Karpas-422 (cell line): ENCODE measurements at regions not wholly inside any gene's neighbourhood (a gene's known extent, or its start where the extent isn't known, plus 50 kb on each side); places are given as distances from the start of the nearest gene placed in this dataset.

Experiments
- DNase-seq: peaks from one replicate; pipeline ENCODE4 v3.0.0-alpha.2; 2015
- H2AFZ ChIP-seq: fragments of 200-600 bp; sonication (generic); 2 replicates; pipeline ENCODE4 v1.6.1; 2014; ENCODE audit warnings: antibody characterized with exemption, low read length, mixed read lengths
- H3K27ac ChIP-seq: fragments of 200-600 bp; sonication (generic); 2 replicates; pipeline ENCODE4 v1.5.1; 2014; ENCODE audit warnings: mild to moderate bottlenecking, low read length, moderate library complexity
- H3K27me3 ChIP-seq: fragments of 200-600 bp; sonication (generic); 2 replicates; pipeline ENCODE4 v1.6.1; 2014; ENCODE audit warnings: low read length, mixed read lengths
- H3K36me3 ChIP-seq: fragments of 200-600 bp; sonication (generic); 2 replicates; pipeline ENCODE4 v1.6.1; 2014; ENCODE audit warnings: low read length, mixed read lengths; ENCODE audit not compliant: insufficient read depth
- H3K4me1 ChIP-seq: fragments of 200-600 bp; sonication (generic); 2 replicates; pipeline ENCODE4 v1.6.1; 2014; ENCODE audit warnings: mild to moderate bottlenecking, low read length, mixed read lengths
- H3K4me2 ChIP-seq: fragments of 200-600 bp; sonication (generic); 2 replicates; pipeline ENCODE4 v1.6.1; 2014; ENCODE audit warnings: low read length, low read depth, mild to moderate bottlenecking; ENCODE audit not compliant: poor library complexity, severe bottlenecking
- H3K4me3 ChIP-seq: fragments of 200-600 bp; sonication (generic); 2 replicates; pipeline ENCODE4 v1.5.1; 2014; ENCODE audit warnings: mild to moderate bottlenecking, antibody characterized with exemption, low read length, mixed read lengths
- H3K79me2 ChIP-seq: fragments of 200-600 bp; sonication (generic); 2 replicates; pipeline ENCODE4 v1.6.1; 2014; ENCODE audit warnings: mild to moderate bottlenecking, low read length, mixed read lengths
- H3K9ac ChIP-seq: fragments of 200-600 bp; sonication (generic); 2 replicates; pipeline ENCODE4 v1.6.0; 2014; ENCODE audit warnings: low read length
- H3K9me2 ChIP-seq: fragments of 200-600 bp; sonication (generic), shearing (Covaris generic); replicated peaks from 2 replicates; pipeline ENCODE4 v1.6.0; 2014; ENCODE audit warnings: mild to moderate bottlenecking, low read length, moderate library complexity; ENCODE audit not compliant: insufficient read depth
- H3K9me3 ChIP-seq: fragments of 300-700, 200-600 bp; sonication (generic); 2 replicates; pipeline ENCODE4 v1.6.1; 2014; ENCODE audit warnings: low read length, mixed read lengths
- H4K20me1 ChIP-seq: fragments of 200-600 bp; sonication (generic); 2 replicates; pipeline ENCODE4 v1.6.1; 2014; ENCODE audit warnings: mild to moderate bottlenecking, antibody characterized with exemption, low read length, low read depth; ENCODE audit not compliant: insufficient read depth

GRCh38 chr14:104442631-104443390 is 136.8 kb upstream of the C14orf180 start:
- no peak overlapping the region for H3K4me3 ChIP-seq
- no peak overlapping the region for H3K9ac ChIP-seq
- H3K9me3 ChIP-seq, result no peaks in the 10 kb centered on the region
- DNase-seq, result no peak
- no peak overlapping the region for H3K27ac ChIP-seq
- no peak overlapping the region for H3K4me2 ChIP-seq
- H2AFZ ChIP-seq, result no peak overlapping the region
- H3K9me2 ChIP-seq, result no peaks in the 10 kb centered on the region
- H3K36me3 ChIP-seq, result no peaks in the 10 kb centered on the region
- H3K79me2 ChIP-seq, result no peaks in the 10 kb centered on the region
- H3K27me3 ChIP-seq, result no peaks in the 10 kb centered on the region; the same call in 1 of the 2 replicates
- peaks cover 13% of the 10 kb centered on the region for H3K4me1 ChIP-seq
- no peaks in the 10 kb centered on the region for H4K20me1 ChIP-seq

DNA sequence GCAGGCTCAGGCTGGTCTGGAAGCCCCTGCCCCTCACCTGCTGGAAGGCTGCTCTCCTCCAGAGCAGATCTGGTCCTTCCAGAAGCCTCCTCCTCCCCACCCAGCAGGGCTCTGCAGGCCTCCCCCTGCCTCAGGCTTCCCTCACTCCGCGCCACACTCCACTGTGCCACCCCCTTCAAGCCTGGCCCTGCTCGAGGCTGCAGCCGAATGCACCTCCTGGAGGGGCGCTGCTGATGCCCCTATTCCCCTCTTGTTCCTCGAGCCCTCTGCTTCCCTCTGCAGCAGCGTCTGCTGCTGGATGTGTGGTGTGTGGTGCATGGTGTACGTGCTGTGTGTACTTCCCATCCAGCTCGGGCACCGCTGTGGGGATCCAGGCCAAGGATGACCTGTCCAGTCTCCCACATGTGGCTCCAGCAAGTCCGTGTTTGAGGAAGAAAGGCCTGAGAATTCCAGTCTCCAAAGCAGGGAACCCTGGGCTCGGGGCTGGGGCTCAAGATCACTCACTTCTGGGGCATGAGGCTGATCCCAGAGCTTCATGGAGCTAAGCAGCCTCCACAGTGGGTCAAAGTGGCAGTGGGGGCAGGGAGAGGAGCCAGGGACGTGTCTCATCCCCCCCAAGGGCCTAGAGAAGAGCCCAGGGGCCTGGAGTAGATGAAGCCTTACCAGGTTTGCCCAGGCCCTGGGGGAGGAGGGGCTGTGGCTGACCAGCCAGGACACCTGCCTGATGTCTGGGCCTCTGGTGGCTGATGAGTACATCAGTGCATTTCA is 136.0 kb upstream of the C14orf180 start:
- no peaks in the 10 kb centered on the region; the same call in 1 of the 2 replicates for H3K27me3 ChIP-seq
- H3K9ac ChIP-seq, result no peak overlapping the region
- peaks cover 13% of the 10 kb centered on the region for H3K4me1 ChIP-seq
- DNase-seq, result peak; percentile 82
- no peaks in the 10 kb centered on the region for H3K79me2 ChIP-seq
- no peak overlapping the region for H3K4me3 ChIP-seq
- H3K27ac ChIP-seq, result no peak overlapping the region
- H3K4me2 ChIP-seq, result no peak overlapping the region
- no peaks in the 10 kb centered on the region for H3K9me3 ChIP-seq
- H3K9me2 ChIP-seq, result no peaks in the 10 kb centered on the region
- no peaks in the 10 kb centered on the region for H3K36me3 ChIP-seq
- H4K20me1 ChIP-seq, result no peaks in the 10 kb centered on the region
- no peak overlapping the region for H2AFZ ChIP-seq

DNA sequence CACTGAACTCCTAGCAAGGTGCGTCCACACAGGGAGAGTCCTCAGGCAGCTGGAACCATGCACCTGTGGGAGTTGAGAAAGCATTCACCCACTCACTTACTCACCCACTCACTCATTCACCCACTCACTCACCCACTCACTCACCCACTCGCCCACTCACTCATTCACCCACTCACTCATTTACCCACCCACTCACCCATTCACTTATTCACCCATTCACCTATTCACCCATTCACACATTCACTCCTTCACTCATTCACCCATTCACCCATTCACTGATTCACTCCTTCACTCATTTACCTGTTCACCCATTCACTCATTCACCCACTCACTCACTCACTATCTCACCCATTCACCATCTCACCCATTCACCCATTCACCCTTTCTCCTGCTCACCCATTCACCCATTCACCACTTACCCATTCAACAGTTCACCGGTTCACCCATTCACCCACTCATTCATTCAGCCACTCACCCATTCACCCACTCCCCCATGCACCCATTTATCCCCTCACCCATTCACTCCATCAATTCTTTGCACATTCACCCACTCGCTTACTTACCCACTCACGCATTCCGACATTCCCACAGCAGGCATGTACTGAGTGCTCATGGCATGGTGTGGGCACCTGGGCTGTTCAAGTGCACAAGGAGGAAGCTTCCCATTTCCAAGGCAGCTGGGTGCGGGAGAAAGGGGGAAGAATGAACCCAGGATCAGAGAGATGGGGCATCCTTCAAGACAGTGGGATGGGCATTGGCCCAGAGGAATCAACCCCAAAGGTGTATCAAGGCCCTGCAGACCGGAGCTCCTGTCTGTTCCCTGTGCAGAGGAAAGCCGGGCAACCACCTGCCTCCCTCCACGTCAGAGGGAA is 135.2 kb upstream of the C14orf180 start:
- no peaks in the 10 kb centered on the region for H3K36me3 ChIP-seq
- no peaks in the 10 kb centered on the region for H3K9me2 ChIP-seq
- H3K9me3 ChIP-seq, result no peaks in the 10 kb centered on the region
- no peak overlapping the region for H3K9ac ChIP-seq
- H4K20me1 ChIP-seq, result no peaks in the 10 kb centered on the region
- no peaks in the 10 kb centered on the region; the same call in 1 of the 2 replicates for H3K27me3 ChIP-seq
- no peak for DNase-seq
- H2AFZ ChIP-seq, result no peak overlapping the region
- no peaks in the 10 kb centered on the region for H3K79me2 ChIP-seq
- H3K4me2 ChIP-seq, result no peak overlapping the region
- H3K27ac ChIP-seq, result no peak overlapping the region
- H3K4me1 ChIP-seq, result peaks cover 13% of the 10 kb centered on the region
- H3K4me3 ChIP-seq, result no peak overlapping the region

- Histone ChIP-seq H3K4me2 (no peak overlapping the region), H3K27me3 (no peaks in the 10 kb centered on the region; the same call in 1 of the 2 replicates), H4K20me1 (no peaks in the 10 kb centered on the region), H3K9me3 (no peaks in the 10 kb centered on the region), H3K36me3 (no peaks in the 10 kb centered on the region), H3K9me2 (no peaks in the 10 kb centered on the region), H3K4me1 (peaks cover 13% of the 10 kb centered on the region), H2AFZ (no peak overlapping the region), H3K4me3 (no peak overlapping the region), H3K9ac (no peak overlapping the region), H3K27ac (no peak overlapping the region), H3K79me2 (no peaks in the 10 kb centered on the region)
- no peak for DNase-seq
Measured at GRCh38 chr14:104445086-104445485, 134.5 kb upstream of the C14orf180 start.

DNA sequence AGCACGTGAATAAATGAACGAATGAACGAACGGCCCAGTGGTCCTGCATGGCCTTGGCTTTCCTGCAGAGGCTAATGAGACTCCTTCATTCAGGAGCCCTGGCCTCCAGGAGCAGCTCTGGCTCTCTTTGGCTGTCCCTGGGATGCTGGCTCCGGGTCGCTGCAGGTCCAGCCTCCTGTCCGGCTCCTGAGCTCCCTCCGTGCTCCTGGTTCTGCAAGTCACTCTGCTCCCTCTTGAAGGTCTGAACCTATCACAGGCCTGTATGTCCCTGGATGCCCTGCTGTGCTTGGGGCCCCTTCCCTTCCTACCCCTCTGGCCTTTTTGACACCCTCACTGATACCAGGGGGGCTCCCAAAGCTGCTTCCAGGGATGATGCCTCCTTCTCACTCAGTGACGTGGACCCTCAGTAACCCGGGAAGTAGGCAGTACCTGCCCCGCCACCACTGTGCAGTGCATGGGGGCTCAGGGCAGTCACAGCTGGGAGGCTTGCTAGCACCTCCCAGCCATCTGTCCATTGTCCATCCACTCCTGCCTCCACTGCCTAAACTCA is 133.7 kb upstream of the C14orf180 start:
- Histone ChIP-seq H3K36me3 (no peaks in the 10 kb centered on the region), H3K4me1 (peaks cover 13% of the 10 kb centered on the region), H3K9ac (no peak overlapping the region), H3K27ac (no peak overlapping the region), H3K9me3 (no peaks in the 10 kb centered on the region), H3K27me3 (no peaks in the 10 kb centered on the region; the same call in 1 of the 2 replicates), H3K9me2 (no peaks in the 10 kb centered on the region), H3K4me3 (no peak overlapping the region), H2AFZ (no peak overlapping the region), H3K79me2 (no peaks in the 10 kb centered on the region), H3K4me2 (no peak overlapping the region), H4K20me1 (no peaks in the 10 kb centered on the region)
- DNase-seq, result no peak

GRCh38 chr14:104446611-104447010 is 133.0 kb upstream of the C14orf180 start:
- no peak overlapping the region for H3K27ac ChIP-seq
- H4K20me1 ChIP-seq, result no peaks in the 10 kb centered on the region
- H3K36me3 ChIP-seq, result no peaks in the 10 kb centered on the region
- no peak for DNase-seq
- no peaks in the 10 kb centered on the region for H3K79me2 ChIP-seq
- no peaks in the 10 kb centered on the region for H3K9me3 ChIP-seq
- no peak overlapping the region for H3K9ac ChIP-seq
- no peaks in the 10 kb centered on the region; the same call in 1 of the 2 replicates for H3K27me3 ChIP-seq
- H3K4me1 ChIP-seq, result peaks cover 13% of the 10 kb centered on the region
- no peak overlapping the region for H3K4me2 ChIP-seq
- H3K9me2 ChIP-seq, result no peaks in the 10 kb centered on the region
- no peak overlapping the region for H2AFZ ChIP-seq
- H3K4me3 ChIP-seq, result no peak overlapping the region

DNA sequence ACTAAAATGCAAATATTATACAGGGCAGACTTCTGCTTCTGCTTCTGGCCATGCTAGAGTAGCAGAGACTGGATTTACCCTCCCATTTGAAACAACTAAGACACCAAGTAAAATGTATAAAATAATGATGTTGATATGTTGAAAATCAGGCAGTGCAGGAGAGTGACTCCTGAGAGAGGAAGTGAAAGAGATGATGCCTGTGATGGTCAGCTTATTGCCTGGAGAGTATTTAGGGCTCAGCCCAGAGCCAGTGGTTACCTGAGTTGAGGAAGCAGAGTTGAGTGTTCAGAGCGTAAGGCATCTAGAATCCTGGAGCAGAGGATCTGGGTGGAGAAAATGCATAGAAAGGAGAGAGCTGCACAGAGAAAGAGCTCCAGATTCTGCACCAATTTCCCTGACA is 131.8 kb upstream of the C14orf180 start:
- Histone ChIP-seq H3K4me1 (peaks cover 13% of the 10 kb centered on the region), H4K20me1 (no peaks in the 10 kb centered on the region), H3K27ac (no peak overlapping the region), H3K36me3 (no peaks in the 10 kb centered on the region), H3K4me3 (no peak overlapping the region), H3K9me3 (no peaks in the 10 kb centered on the region), H2AFZ (no peak overlapping the region), H3K9me2 (no peaks in the 10 kb centered on the region), H3K9ac (no peak overlapping the region), H3K4me2 (no peak overlapping the region), H3K27me3 (no peaks in the 10 kb centered on the region; the same call in 1 of the 2 replicates), H3K79me2 (no peaks in the 10 kb centered on the region)
- peak; percentile 57 for DNase-seq
